ENCODE measurements at regions not wholly inside any gene's neighbourhood (a gene's known extent, or its start where the extent isn't known, plus 50 kb on each side); places are given as distances from the start of the nearest gene placed in this dataset.
"Not testable (repeated sequence)": the region's sequence is repeated elsewhere in the genome, so short reads cannot be mapped to it uniquely, and the experiment has no call there.

GRCh38 chr5:71289946-71290345 lies 165.5 kb upstream of the BDP1 start:
- not testable (repeated sequence) for H3K4me3 ChIP-seq; ATAC-seq (ENCODE audit: insufficient read depth, low FRiP score); H3K9me3 ChIP-seq (ENCODE audit: control insufficient read depth in 4 of 4, insufficient read depth in 3 of 4, low read length in 3 of 4)

GRCh38 chr5:71290979-71291378 lies 164.5 kb upstream of the BDP1 start:
- not testable (repeated sequence) for H3K36me3 ChIP-seq (ENCODE audit: control insufficient read depth in 4 of 4, insufficient read depth in 4 of 4, low read length in 4 of 4); H3K9ac ChIP-seq (ENCODE audit: insufficient read depth in 1 of 2, low read length in 2 of 2); ATAC-seq (ENCODE audit: insufficient read depth, low FRiP score); H3K27me3 ChIP-seq (ENCODE audit: control insufficient read depth in 3 of 3, insufficient read depth in 3 of 3, low read length in 2 of 3); DNase-seq; H3K4me1 ChIP-seq (ENCODE audit: control insufficient read depth in 5 of 5, insufficient read depth in 5 of 5, low read length in 5 of 5); H3K9me3 ChIP-seq (ENCODE audit: control insufficient read depth in 4 of 4, insufficient read depth in 3 of 4, low read length in 3 of 4); H3K4me3 ChIP-seq; H3K27ac ChIP-seq (ENCODE audit: low read depth in 1 of 2, low read length in 1 of 2)
- 63 to 80% methylated on average over 1 to 2 of the region's 2 CpGs for WGBS, 2 donors

More at GRCh38 chr5:71289946-71290345, 165.5 kb upstream of the BDP1 start:
- H3K27me3 ChIP-seq (ENCODE audit: control insufficient read depth in 3 of 3, insufficient read depth in 3 of 3, low read length in 2 of 3); H3K4me1 ChIP-seq (ENCODE audit: control insufficient read depth in 5 of 5, insufficient read depth in 5 of 5, low read length in 5 of 5); H3K9ac ChIP-seq (ENCODE audit: insufficient read depth in 1 of 2, low read length in 2 of 2); H3K36me3 ChIP-seq (ENCODE audit: control insufficient read depth in 4 of 4, insufficient read depth in 4 of 4, low read length in 4 of 4); DNase-seq: not testable (repeated sequence)
- H3K27ac ChIP-seq (ENCODE audit: low read depth in 1 of 2, low read length in 1 of 2) = peak overlapping the region in 1 of 2 donors; percentile 33
- 0% methylated on average over 13 to 21 of the region's 42 CpGs for WGBS, 2 donors

Measured in lung (tissue), 9 donors.